Fibroblast of gingiva (primary cell): ENCODE measurements at regions not wholly inside any gene's neighbourhood (a gene's known extent, or its start where the extent isn't known, plus 50 kb on each side); places are given as distances from the start of the nearest gene placed in this dataset.
"Not testable (repeated sequence)": the region's sequence is repeated elsewhere in the genome, so short reads cannot be mapped to it uniquely, and the experiment has no call there.

ENCODE experiments used
- DNase-seq: peaks from one replicate; pipeline ENCODE4 v3.0.0-alpha.2; 2011; ENCODE audit warnings: low read depth

DNA sequence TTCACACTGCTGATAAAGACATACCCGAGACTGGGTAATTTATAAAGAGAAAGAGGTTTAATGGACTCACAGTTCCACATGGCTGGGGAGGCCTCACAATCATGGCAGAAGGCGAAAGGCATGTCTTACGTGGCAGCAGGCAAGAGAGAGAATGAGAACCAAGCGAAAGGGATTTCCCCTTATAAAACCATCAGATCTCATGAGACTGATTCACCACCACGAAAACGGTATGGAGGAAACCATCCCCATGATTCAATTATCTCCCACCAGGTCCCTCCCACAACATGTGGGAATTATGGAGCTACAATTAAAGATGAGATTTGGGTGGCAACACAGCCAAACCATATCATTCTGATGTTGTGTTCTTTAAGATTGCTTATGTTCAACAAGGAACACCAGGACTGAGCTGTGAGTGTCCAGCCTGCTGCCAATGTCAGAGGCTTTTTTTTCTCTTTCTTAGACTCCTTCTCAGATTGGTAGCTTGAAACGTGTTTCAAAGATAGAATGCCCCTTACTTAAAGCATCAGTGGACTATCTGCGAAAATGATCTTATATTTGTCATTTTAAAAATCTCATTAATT is 124.1 kb upstream of the TWIST2 start:
- DNase-seq = not testable (repeated sequence)

DNA sequence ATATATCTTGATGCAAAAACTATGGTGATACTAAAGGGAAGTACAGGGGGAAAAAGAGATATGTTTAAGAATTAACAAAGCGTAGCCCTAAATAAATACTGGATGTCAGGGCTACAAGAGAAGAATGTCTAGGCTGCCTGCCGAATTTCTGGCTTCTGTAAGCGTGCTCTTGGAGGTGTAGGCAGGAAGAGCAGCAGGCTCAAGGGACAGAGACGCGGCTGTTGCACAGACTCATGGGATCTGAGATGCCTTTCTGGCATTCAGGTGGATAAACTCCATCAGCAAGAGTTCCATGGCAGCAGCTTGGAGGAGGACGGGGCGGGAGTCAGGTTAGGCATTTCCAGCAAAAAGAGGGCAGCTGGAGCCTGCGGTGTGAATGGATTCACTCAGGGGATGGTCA is 123.2 kb upstream of the TWIST2 start:
- no peak for DNase-seq

DNA sequence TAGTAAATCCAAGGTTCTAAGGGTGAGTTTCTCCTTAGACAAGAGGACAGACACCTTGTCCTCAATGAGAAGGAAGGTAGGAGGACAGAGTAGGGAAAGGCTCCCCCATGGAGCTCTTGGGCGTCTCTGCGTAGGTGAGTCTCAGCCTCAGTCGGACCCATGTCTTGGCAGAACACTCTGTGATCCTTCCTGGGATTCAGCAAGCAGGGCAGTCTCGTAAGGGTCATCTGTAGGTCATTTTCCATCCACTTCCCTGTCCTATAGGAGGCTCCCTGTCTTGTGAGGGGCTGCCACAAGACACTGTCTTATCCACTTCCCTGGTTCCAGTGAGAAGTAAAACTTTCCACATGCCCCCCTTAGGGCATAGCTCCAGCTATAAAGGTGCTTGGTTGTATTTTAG is 122.6 kb upstream of the TWIST2 start:
- DNase-seq = no peak

DNA sequence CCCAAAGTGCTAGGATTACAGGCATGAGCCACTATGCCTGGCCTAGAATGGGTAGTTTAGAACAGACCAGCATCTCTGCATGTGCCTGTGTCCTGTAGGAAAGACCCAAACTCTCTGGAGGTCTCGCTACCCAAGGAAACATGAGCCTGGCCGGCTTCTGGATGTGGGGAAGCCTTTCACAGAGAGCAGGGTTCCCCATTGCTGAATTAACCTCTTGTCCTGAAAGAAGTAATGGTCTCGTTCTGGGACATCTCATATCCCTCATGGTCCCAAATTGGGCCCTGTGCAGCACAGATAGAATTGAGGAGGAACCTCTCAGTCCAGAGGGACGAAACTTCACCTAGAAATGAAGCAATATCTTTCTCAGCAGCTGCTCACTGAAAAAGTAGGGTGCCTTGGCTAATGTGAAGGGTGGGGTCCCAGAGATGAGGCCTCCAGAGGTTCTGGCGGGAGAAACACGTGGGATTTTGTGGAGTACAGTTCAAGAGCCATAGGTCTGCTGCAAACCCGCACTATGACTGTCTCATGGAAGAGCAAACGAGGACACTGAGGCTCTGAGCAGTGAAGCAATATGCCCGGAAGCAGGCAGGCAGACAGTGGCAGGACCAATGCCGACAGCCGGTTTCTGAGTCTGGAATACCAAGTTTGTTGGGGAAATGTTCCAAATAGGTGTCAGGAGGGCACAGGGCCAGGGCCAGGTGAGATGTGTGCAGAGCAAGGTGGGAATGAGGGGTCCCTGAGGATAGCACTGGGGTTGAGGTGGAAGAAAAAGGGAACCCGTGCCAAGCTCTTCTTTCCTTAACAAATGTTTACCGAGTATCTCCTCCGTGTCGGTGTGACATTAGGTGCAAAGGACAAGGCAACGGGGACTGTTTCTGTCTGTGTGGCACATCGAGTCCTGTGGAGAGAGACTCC is 121.0 kb upstream of the TWIST2 start:
- no peak for DNase-seq

DNA sequence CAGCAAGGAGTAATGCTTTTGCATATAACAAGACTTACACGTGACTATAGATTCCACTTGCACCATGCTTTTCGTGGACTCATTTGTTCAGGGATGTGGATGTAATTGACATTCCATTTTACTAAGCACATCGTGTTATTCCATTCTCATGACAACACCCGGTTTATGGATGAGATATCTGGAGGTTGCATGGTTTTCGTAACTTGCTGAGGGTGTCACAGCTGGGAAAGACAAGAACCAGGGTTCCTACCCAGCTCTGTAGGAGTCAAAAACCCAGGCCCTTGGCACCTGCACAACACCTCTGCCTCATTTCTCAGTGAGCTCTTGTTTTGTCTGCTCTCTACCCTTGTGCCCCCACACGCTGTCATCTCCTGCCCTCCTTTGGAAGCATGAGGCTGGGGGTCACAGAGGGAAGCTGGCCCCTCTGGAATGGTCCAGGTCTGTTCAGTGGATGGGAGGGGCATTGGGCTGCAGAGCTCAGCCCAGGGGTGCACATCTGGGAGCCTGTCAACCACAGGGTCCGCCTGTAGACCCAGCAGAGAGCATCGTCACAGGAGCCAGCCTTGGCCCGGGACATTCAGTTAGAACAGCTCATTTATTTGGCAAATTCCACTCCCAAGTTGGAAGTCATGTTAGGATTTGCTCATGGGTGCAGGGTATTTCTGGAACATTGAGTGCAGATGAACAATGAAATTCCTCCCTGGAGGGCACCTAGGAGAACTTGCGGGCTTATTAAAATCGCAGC is 120.1 kb upstream of the TWIST2 start:
- DNase-seq = peak; percentile 78

DNA sequence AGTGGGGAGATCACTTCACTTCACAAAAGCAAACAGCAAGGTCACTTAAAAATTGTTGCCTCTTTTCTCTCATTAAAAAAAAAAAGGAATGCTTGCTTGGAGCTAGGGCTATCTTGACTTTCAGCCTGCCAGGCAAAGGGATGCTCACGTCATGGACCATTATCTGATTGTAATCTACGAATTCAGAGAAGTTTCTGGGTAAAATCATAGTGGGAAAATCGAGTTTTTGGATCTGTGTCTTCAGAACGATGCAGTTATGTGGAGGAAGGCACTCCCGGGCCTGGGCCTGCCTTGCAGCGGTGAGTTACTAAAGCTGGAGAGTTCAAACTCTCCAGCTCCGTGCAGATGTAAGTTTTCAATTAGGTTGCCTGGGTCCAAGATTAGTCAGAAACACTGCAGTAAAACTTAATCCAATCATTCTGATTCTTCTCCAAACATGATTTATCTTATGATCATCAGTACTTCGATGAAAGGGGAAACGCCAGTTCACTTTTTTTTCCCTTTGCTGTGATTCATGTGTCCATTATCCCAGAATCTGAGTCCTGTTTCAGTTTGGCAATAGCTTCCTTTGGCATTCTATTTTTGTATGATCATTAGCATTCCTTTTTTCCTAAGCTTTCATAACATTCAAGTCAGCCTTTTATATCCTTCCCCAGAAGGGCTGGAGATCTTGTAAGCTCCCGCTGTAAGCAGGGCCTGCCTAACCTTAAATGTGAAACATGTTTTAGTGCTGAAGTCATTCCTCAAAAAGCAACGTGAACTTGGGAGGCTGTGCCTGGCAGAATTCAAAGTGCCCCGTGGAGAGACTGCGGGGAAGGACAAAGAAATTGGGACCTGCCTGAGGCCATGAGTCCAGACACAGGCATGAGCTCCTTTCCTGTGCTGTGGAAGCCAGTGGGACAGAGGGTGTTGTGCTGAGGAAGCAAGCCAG is 119.3 kb upstream of the TWIST2 start:
- peak; percentile 94 for DNase-seq

DNA sequence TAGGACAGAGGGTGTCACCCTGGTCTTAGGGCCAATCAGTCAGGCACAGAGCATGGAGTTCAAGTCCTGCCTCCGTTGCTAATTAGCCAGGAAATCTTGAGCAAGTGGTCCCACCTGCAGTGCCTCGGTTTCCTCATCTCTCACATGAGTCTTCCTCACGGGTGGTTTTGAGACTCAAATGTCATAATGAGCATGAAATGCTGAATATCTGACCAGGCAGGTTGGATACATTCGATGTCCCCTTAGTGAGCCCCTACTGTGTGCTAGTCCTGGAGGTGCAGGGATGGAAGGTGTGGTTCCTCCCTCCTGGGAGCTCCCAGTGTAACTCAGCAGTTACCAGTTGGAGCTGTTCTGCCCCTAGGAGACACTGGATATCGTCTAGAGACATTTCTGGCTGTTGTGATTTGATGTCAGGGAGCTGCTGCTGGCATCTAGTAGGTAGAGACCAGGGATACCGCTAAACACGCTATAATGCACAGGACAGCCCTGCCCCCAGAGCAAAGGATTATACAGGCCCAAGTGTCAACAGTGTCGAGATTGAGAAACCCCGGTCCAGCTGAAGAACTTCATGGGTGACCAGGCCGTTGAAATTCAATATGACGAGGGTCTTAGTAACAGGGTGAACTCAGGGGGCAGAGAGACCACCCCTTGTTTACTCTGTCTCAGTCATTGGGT is 118.5 kb upstream of the TWIST2 start:
- DNase-seq = no peak

DNA sequence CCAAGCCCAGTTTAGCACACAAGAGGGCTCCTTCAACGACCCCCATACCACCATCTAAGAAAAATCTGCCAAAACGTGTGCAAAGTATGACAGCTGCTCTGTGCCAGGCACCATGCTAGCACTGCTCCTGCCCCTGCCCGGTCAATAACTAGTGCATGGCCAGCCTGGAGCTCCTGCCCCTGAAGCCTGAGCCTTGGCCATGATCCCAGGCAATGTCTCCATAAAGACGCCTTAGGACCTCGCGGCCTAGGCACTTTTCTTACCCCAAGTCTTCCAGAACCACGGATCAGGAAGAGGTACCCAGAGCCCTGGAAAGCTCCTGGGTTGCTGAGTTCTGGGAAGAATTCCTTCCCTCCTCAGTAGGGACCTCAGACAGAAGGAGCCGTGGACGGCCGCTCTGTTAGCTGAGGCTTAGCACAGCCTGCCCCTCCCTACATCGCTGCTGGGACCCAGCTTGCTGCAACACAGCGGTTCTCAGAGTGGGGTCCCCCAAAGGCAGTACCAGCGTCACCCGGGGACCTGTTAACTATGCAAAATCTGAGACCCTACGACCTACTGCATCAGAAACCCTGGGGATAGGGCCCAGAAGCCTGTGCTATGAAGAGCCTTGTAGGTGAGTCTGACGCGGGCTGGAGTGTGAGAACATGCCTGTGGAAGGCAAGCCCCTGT is 117.8 kb upstream of the TWIST2 start:
- no peak for DNase-seq

DNA sequence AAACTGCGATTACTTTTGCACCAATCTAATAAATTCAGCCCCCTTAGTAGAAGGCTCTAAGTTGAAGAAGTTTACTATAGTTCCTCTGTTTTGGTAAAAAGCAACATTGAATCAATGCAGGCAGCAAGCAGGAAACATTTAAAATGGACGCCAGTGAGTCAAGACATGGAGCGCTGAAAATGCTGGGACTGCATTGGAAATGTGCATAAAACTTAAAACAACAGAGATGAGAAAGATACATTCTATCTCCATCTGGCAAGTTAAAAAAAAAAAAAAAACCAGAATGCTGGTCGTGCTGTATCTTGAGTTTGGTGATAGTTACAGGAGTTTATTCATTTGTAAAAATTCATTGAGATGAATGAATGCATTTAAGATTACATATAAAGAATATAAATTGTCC is 117.0 kb upstream of the TWIST2 start:
- DNase-seq = no peak

DNA sequence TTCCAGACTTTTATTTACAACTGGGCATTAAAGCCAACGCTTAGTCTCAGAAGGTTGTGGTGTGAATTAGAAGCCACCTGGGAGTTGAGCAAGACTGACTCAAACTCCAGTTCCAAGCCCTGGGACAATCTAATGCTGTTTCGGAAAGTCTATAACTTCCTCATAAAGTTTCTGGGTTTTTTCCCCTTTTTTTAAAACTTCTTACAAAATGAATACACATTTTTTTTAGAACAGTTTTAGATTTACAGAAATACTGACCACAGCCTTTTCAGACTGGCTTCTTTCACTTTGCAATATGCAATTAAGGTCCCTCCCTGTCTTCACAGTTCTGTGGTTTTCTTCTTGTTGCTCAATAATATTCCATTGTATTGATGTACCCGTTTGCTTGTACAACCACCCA is 115.9 kb upstream of the TWIST2 start:
- peak; percentile 80 for DNase-seq

DNA sequence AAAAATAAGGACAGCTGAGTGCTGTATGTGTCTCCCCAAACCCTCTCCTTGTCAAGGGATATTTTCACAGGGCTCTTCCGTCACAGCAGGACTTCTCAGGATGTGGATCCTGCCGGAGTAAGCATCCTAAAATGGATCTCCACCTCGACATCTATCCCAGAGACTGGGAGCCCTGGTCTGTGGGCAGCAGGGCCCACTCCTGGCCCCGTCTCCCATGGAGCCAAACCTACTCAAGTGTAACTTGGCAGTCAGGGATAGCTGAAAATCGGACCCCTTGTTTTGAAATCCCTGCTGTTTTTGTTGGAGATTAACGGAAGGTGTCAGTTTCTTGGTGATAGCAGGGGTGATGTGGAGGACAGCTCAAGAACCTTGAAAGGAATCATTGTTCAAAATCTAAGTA is 109.0 kb upstream of the TWIST2 start:
- no peak for DNase-seq

DNA sequence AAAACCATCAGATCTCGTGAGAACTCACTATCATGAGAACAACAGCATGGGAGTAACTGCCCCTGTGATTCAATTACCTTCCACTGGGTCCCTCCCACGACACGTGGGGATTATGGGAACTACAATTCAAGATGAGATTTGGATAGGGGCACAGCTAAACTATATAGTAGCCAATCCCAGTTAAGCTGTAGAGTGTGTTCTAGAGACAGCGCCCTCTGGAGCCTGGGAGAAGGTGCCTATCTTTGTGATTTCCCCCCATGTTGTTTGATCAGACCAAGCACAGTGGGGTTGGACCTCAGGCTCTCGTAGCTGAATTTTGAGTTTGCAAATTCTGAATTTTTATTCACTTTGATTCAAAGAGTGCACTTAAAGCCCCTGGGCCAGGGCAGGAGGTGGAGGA is 108.2 kb upstream of the TWIST2 start:
- no peak for DNase-seq

DNA sequence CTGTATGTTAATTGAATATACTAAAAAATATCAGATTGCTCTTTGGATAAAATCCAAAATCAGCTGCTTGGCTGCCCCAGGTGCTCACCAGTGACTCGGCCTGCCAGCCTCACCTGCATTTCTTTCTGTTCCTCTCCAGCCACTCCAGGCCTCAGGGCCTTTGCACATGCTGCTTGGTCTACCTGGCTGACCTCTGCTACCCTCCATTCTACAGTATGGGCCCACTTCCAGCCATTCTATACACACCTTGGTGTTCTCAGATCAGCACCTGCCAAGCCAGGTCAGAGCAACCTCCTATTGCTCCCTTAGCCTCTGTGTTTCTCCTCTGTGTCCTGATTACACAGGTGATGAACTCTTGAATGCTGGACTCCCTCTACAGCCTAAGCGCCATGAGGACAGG is 106.6 kb upstream of the TWIST2 start:
- no peak for DNase-seq

DNA sequence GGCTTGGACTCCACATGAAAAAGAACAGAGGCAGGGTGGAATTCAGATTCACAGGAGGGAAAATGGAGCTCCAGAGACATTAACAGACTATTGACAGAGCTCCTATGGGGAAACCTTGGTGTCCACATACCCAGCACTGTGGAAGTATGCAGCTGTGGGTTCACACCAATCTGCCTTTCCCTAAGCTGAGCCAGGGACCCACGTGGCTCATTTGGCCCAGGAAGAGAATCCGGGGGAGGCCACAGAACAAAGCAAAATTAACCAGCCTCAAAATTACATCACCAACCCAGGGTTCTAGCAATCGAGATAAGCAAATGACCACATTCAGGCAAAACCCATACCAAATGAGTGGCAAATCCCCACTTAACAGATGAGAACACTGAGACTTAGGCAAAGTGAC is 105.8 kb upstream of the TWIST2 start:
- DNase-seq = no peak

DNA sequence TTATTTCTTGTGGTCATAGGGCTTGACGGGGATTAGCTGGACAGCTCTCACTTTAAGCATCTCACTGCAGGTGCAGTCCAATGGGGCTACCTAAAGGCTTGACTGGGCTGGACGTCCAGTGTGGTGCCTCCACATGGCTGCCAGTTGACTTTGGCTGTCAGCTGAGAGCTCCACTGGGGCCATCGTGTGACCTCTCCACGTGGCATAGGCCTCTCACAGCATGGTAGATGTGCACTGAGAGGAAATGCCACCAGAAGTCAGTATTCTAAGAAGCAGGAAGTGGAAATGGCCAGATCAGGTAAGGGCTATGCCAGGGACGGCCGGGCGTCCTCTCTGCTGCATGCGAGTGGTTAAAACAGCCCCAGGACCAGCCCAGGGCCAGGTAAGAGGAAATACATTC is 105.2 kb upstream of the TWIST2 start:
- DNase-seq = no peak

DNA sequence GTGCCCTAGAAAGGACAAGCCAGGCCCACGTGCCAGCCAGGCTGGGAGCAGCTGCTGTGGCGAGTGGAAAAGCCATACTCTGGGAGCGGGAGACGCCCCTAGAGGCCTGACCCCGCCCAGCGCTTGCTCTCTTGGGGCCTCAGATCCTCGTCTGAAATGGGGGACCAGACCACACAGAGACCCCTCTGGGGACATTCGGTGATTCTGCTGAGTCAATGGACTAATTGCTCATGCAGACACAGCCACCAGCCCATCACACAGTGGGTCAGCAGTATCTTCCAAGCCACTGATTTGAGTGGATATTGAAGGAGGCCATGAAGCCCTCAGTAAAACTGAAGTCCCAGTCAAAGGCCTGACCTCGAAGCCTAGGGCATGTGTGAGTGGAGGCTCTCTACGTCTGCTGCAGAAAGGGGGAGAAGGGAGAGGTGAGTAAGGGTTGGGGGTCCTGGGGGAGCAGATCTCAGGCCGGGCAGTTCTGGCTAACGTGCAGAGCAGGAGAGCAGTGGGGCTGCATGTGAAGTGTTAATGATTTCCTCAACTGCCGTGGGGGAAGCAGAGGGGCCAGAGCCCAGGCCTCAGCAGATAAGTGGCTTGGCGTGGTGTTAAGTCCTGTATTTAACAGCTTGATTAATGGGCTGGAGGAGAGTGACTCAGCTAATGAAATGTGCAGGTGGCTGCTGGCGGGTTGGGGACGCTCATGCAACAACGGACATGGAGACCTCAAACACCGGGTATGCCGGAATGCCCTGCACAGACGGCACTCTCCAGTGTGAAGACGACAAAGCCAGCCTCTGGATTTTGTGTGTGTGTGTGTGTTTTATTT is 104.4 kb upstream of the TWIST2 start:
- DNase-seq = no peak

DNA sequence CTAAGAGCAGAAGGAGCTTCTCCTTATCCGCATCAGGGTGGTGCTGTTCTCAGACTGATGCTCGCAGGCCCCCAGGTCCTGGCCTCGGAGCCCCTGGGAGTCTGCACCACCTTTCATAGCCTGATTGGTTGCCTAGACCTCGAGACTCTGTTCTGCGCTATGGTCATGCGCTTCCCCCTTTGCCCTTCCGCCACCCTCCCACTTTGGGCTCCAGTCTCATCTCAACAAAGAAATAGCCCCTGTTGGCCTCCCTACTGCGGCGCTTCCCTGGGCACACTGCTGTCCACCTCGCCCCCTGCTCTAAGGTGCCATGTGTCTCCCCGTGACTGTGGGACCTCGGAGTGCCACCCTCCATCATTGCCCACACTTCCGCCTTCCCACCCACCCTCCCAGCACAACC is 102.9 kb upstream of the TWIST2 start:
- no peak for DNase-seq

DNA sequence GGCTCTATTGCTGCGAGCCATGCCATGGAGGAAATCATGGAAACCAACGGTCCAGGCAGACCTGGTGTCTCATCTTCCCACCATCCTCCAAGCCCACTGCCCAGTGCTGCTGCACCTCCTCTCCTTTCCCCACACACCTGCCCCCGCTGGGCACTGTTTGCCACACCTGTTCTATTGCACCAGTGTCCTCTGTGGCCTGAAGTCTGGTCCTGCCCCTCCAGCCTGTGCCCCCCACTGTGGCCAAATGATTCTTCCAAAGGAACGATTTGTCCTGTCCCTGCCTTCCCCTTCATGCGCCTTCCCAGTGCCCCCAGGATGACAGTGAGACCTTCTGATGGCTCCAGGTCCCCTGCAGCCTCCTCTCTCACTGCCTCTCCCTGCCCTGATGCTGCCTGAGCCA is 101.9 kb upstream of the TWIST2 start:
- no peak for DNase-seq

DNA sequence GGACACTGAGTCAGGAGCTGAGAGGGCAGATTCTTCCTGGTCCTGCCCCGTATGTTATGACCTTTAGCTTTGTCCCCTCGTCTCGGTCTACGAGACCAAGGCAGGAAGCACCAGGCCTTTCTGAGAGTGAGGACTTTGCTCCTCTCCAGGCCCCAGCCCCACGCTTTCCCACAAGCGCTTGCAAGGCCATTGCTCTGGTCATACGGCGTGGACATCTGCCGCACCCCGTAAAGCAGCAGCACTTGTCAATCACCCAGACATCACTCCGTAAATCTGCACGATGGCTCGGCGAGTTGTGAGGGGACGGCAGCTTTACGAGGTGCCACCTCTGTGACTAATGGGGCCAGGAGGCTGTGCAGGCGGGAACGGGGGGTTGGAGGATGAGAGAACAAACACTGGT is 100.8 kb upstream of the TWIST2 start:
- DNase-seq = no peak

DNA sequence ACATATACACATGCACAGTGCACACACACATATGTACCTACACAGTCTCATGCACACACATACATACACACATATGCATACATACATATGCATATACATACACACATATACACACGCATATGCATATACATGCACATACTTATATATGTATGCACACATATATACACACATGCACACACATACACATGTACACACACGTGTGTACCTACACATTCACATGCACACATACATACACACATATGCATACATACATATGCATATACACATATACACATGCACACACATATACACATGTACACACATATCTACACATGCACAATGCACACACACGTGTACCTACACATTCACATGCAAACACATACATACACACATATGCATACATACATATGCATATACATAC is 100.3 kb upstream of the TWIST2 start:
- DNase-seq = no peak
